Activated CD4-positive, alpha-beta memory T cell treated with anti-CD3 and anti-CD28 coated beads for 36 hours (primary cell): ENCODE measurements at regions not wholly inside any gene's neighbourhood (a gene's known extent, or its start where the extent isn't known, plus 50 kb on each side); places are given as distances from the start of the nearest gene placed in this dataset.

ENCODE experiments used
- CTCF ChIA-PET: fragments of 350-600 bp; sonication (Branson Sonifier 250); formaldehyde crosslinking; loops from one replicate; lab custom pipeline; 2021; ENCODE audit warnings: antibody characterized with exemption, inconsistent platforms; lab: Charles Lee
- POLR2A ChIA-PET: fragments of 350-600 bp; sonication (Branson Sonifier 250); formaldehyde crosslinking; loops from one replicate; lab custom pipeline; 2021; ENCODE audit warnings: antibody characterized with exemption; lab: Charles Lee
- DNase-seq: peaks from one replicate; pipeline ENCODE4 v3.0.0-alpha.2; 2020
- H3K27ac Mint-ChIP-seq: one replicate; pipeline ENCODE4 v1.8.0; 2021; ENCODE audit warnings: mixed read lengths
- H3K27me3 Mint-ChIP-seq: one replicate; pipeline ENCODE4 v1.8.0; 2021; ENCODE audit warnings: mixed read lengths
- H3K36me3 Mint-ChIP-seq: one replicate; pipeline ENCODE4 v1.8.0; 2021; ENCODE audit warnings: mixed read lengths
- H3K4me1 Mint-ChIP-seq: one replicate; pipeline ENCODE4 v1.8.0; 2021; ENCODE audit warnings: low read depth, mixed read lengths
- H3K4me3 Mint-ChIP-seq: one replicate; pipeline ENCODE4 v1.8.0; 2021; ENCODE audit warnings: mild to moderate bottlenecking, mixed read lengths
- H3K9me3 Mint-ChIP-seq: one replicate; pipeline ENCODE4 v1.8.0; 2021; ENCODE audit warnings: mixed read lengths
- intact Hi-C: fragments of 100-400 bp; cut with micrococcal nuclease; formaldehyde crosslinking; loops from one replicate; pipeline ENCODE4 v1.15.1; 2023

GRCh38 chr3:110904520-110904890 lies 167.1 kb upstream of the NECTIN3 start:
- ChIA-PET POLR2A (no interaction called here), CTCF (no interaction called here)
- no peaks in the 10 kb centered on the region for H3K9me3 Mint-ChIP-seq
- intact Hi-C loops, result no loop called here
- H3K27me3 Mint-ChIP-seq, result no peaks in the 10 kb centered on the region
- no peaks in the 10 kb centered on the region for H3K36me3 Mint-ChIP-seq
- H3K27ac Mint-ChIP-seq, result no peak overlapping the region
- H3K4me1 Mint-ChIP-seq, result no peaks in the 10 kb centered on the region
- no peak for DNase-seq
- no peak overlapping the region for H3K4me3 Mint-ChIP-seq

GRCh38 chr3:110905121-110905520 lies 166.5 kb upstream of the NECTIN3 start:
- intact Hi-C loops, result no loop called here
- no peak overlapping the region for H3K4me3 Mint-ChIP-seq
- no peak overlapping the region for H3K27ac Mint-ChIP-seq
- no peaks in the 10 kb centered on the region for H3K27me3 Mint-ChIP-seq
- POLR2A ChIA-PET, result no interaction called here
- CTCF ChIA-PET, result no interaction called here
- H3K36me3 Mint-ChIP-seq, result no peaks in the 10 kb centered on the region
- no peaks in the 10 kb centered on the region for H3K9me3 Mint-ChIP-seq
- DNase-seq, result no peak
- no peaks in the 10 kb centered on the region for H3K4me1 Mint-ChIP-seq

- ChIA-PET CTCF (no interaction called here), POLR2A (no interaction called here)
- Mint-ChIP-seq H3K27ac (no peak overlapping the region), H3K4me3 (no peak overlapping the region), H3K36me3 (no peaks in the 10 kb centered on the region), H3K4me1 (no peaks in the 10 kb centered on the region), H3K9me3 (peaks cover 4% of the 10 kb centered on the region), H3K27me3 (no peaks in the 10 kb centered on the region)
- DNase-seq, result no peak
- intact Hi-C loops, result no loop called here
Measured at GRCh38 chr3:110909839-110910238, 161.8 kb upstream of the NECTIN3 start.

GRCh38 chr3:110910346-110910955 lies 161.2 kb upstream of the NECTIN3 start:
- no peaks in the 10 kb centered on the region for H3K27me3 Mint-ChIP-seq
- intact Hi-C loops, result no loop called here
- H3K27ac Mint-ChIP-seq, result no peak overlapping the region
- H3K9me3 Mint-ChIP-seq, result peaks cover 4% of the 10 kb centered on the region
- DNase-seq, result no peak
- no peaks in the 10 kb centered on the region for H3K4me1 Mint-ChIP-seq
- ChIA-PET POLR2A (no interaction called here), CTCF (no interaction called here)
- H3K36me3 Mint-ChIP-seq, result no peaks in the 10 kb centered on the region
- H3K4me3 Mint-ChIP-seq, result no peak overlapping the region

- no peak overlapping the region for H3K4me3 Mint-ChIP-seq
- POLR2A ChIA-PET, result no interaction called here
- H3K36me3 Mint-ChIP-seq, result no peaks in the 10 kb centered on the region
- CTCF ChIA-PET, result interaction anchor here (0.7 kb wide), 1 partner anchor 18 kb away, joined by 4 read pairs; no protein-coding TSS in a partner anchor
- H3K4me1 Mint-ChIP-seq, result no peaks in the 10 kb centered on the region
- intact Hi-C loops, result no loop called here
- H3K9me3 Mint-ChIP-seq, result peaks cover 5% of the 10 kb centered on the region
- no peak for DNase-seq
- peaks cover 2% of the 10 kb centered on the region for H3K27me3 Mint-ChIP-seq
- H3K27ac Mint-ChIP-seq, result no peak overlapping the region
Measured at GRCh38 chr3:110918963-110919362, 152.7 kb upstream of the NECTIN3 start.

GRCh38 chr3:110925798-110926197 lies 145.8 kb upstream of the NECTIN3 start:
- intact Hi-C loops, result no loop called here
- POLR2A ChIA-PET, result no interaction called here
- CTCF ChIA-PET, result no interaction called here
- no peak overlapping the region for H3K4me3 Mint-ChIP-seq
- H3K9me3 Mint-ChIP-seq, result no peaks in the 10 kb centered on the region
- DNase-seq, result no peak
- H3K27ac Mint-ChIP-seq, result no peak overlapping the region
- no peaks in the 10 kb centered on the region for H3K36me3 Mint-ChIP-seq
- peaks cover 9% of the 10 kb centered on the region for H3K27me3 Mint-ChIP-seq
- no peaks in the 10 kb centered on the region for H3K4me1 Mint-ChIP-seq

GRCh38 chr3:110928016-110928662 lies 143.5 kb upstream of the NECTIN3 start:
- DNase-seq, result no peak
- Mint-ChIP-seq H3K4me1 (no peaks in the 10 kb centered on the region), H3K36me3 (no peaks in the 10 kb centered on the region), H3K27me3 (peaks cover 8% of the 10 kb centered on the region), H3K27ac (no peak overlapping the region), H3K4me3 (no peak overlapping the region), H3K9me3 (no peaks in the 10 kb centered on the region)
- CTCF ChIA-PET, result no interaction called here
- intact Hi-C loops, result no loop called here
- POLR2A ChIA-PET, result no interaction called here

GRCh38 chr3:110929816-110930215 lies 141.8 kb upstream of the NECTIN3 start:
- H3K27ac Mint-ChIP-seq, result no peak overlapping the region
- H3K36me3 Mint-ChIP-seq, result no peaks in the 10 kb centered on the region
- DNase-seq, result no peak
- no peaks in the 10 kb centered on the region for H3K4me1 Mint-ChIP-seq
- peaks cover 8% of the 10 kb centered on the region for H3K27me3 Mint-ChIP-seq
- POLR2A ChIA-PET, result no interaction called here
- CTCF ChIA-PET, result no interaction called here
- intact Hi-C loops, result no loop called here
- H3K4me3 Mint-ChIP-seq, result no peak overlapping the region
- no peaks in the 10 kb centered on the region for H3K9me3 Mint-ChIP-seq

- H3K9me3 Mint-ChIP-seq, result no peaks in the 10 kb centered on the region
- DNase-seq, result no peak
- intact Hi-C loops, result no loop called here
- no peak overlapping the region for H3K4me3 Mint-ChIP-seq
- peaks cover 1% of the 10 kb centered on the region for H3K27me3 Mint-ChIP-seq
- ChIA-PET CTCF (no interaction called here), POLR2A (no interaction called here)
- no peak overlapping the region for H3K27ac Mint-ChIP-seq
- no peaks in the 10 kb centered on the region for H3K4me1 Mint-ChIP-seq
- no peaks in the 10 kb centered on the region for H3K36me3 Mint-ChIP-seq
Measured at GRCh38 chr3:110932567-110932966, 139.0 kb upstream of the NECTIN3 start.

- H3K27me3 Mint-ChIP-seq, result peaks cover 4% of the 10 kb centered on the region
- DNase-seq, result no peak
- no peak overlapping the region for H3K4me3 Mint-ChIP-seq
- no peaks in the 10 kb centered on the region for H3K4me1 Mint-ChIP-seq
- no peaks in the 10 kb centered on the region for H3K36me3 Mint-ChIP-seq
- H3K9me3 Mint-ChIP-seq, result no peaks in the 10 kb centered on the region
- POLR2A ChIA-PET, result no interaction called here
- CTCF ChIA-PET, result no interaction called here
- H3K27ac Mint-ChIP-seq, result no peak overlapping the region
- intact Hi-C loops, result no loop called here
Measured at GRCh38 chr3:110933821-110934426, 137.7 kb upstream of the NECTIN3 start.

GRCh38 chr3:110938629-110939028 lies 133.0 kb upstream of the NECTIN3 start:
- H3K27ac Mint-ChIP-seq, result no peak overlapping the region
- no peaks in the 10 kb centered on the region for H3K36me3 Mint-ChIP-seq
- ChIA-PET POLR2A (no interaction called here), CTCF (no interaction called here)
- no peaks in the 10 kb centered on the region for H3K9me3 Mint-ChIP-seq
- intact Hi-C loops, result no loop called here
- no peaks in the 10 kb centered on the region for H3K4me1 Mint-ChIP-seq
- H3K27me3 Mint-ChIP-seq, result peaks cover 8% of the 10 kb centered on the region
- no peak overlapping the region for H3K4me3 Mint-ChIP-seq
- no peak for DNase-seq

- H3K9me3 Mint-ChIP-seq, result peaks cover 9% of the 10 kb centered on the region
- no peaks in the 10 kb centered on the region for H3K4me1 Mint-ChIP-seq
- peaks cover 8% of the 10 kb centered on the region for H3K27me3 Mint-ChIP-seq
- no peak for DNase-seq
- no peak overlapping the region for H3K27ac Mint-ChIP-seq
- H3K36me3 Mint-ChIP-seq, result no peaks in the 10 kb centered on the region
- POLR2A ChIA-PET, result no interaction called here
- intact Hi-C loops, result no loop called here
- no peak overlapping the region for H3K4me3 Mint-ChIP-seq
- CTCF ChIA-PET, result no interaction called here
Measured at GRCh38 chr3:110940055-110940454, 131.6 kb upstream of the NECTIN3 start.

- Mint-ChIP-seq H3K27me3 (peaks cover 5% of the 10 kb centered on the region), H3K27ac (no peak overlapping the region), H3K4me3 (no peak overlapping the region), H3K4me1 (no peaks in the 10 kb centered on the region), H3K9me3 (peaks cover 41% of the 10 kb centered on the region), H3K36me3 (peaks cover 11% of the 10 kb centered on the region)
- ChIA-PET POLR2A (no interaction called here), CTCF (no interaction called here)
- DNase-seq, result no peak
- intact Hi-C loops, result no loop called here
Measured at GRCh38 chr3:110944782-110945181, 126.8 kb upstream of the NECTIN3 start.
